ENCODE measurements at regions not wholly inside any gene's neighbourhood (a gene's known extent, or its start where the extent isn't known, plus 50 kb on each side); places are given as distances from the start of the nearest gene placed in this dataset.

GRCh38 chr5:45793638-45794532 is 97.7 kb upstream of the HCN1 start:
- TF ChIP-seq EZH2phosphoT487 (IDR thresholded peaks at IDR 0.05; ENCODE audit: low read depth, severe bottlenecking, unreplicated experiment) (no peak), CTCF (IDR thresholded peaks at IDR 0.05; ENCODE audit: poor library complexity) (no peak)

Data from hepatocyte (in vitro differentiated cells).